GM12878 (cell line): ENCODE measurements at regions not wholly inside any gene's neighbourhood (a gene's known extent, or its start where the extent isn't known, plus 50 kb on each side); places are given as distances from the start of the nearest gene placed in this dataset.

Experiments used
- ATAC-seq: fragments of 200-7000 bp; cut with Tn5 transposase; 3 replicates; pipeline ENCODE4 v1.9.1; 2020; ENCODE audit warnings: mild to moderate bottlenecking, moderate library complexity
- BruUV-seq: library from RNA; stranded (reverse); fragments of 400-500 nt; replicated peaks from 2 replicates; lab custom pipeline; 2021; lab: Mats Ljungman, UMichigan
- CTCF ChIA-PET: fragments of 300-600 bp; sonication (Branson Sonifier 250); formaldehyde crosslinking; extraction: SDS; loops from one replicate; lab custom pipeline; 2021; ENCODE audit warnings: inconsistent platforms; lab: Yijun Ruan, JAX
- POLR2A ChIA-PET: fragments of 350-600 bp; formaldehyde crosslinking; extraction: SDS; loops from one replicate; lab custom pipeline; 2021; ENCODE audit warnings: inconsistent platforms; lab: Charles Lee
- RAD21 ChIA-PET: fragments of 300-600 bp; sonication (Branson Sonifier 250); formaldehyde crosslinking; loops from one replicate; lab custom pipeline; 2023; ENCODE audit warnings: antibody characterized with exemption; ENCODE audit not compliant: unreplicated experiment; lab: Charles Lee
- SMC1A ChIA-PET: fragments of 300-600 bp; sonication (Branson Sonifier 250); formaldehyde crosslinking; loops from one replicate; lab custom pipeline; 2023; ENCODE audit not compliant: unreplicated experiment, uncharacterized antibody; lab: Charles Lee
- DNase-seq: peaks from one replicate; pipeline ENCODE4 v3.0.0-alpha.2; 2011; ENCODE audit warnings: low read depth, low spot score
- FAIRE-seq: peaks from 3 replicates; lab custom pipeline; 2011; peaks lifted over from hg19 to GRCh38; lab: Jason Lieb, UNC
- H2AFZ ChIP-seq: 2 replicates; pipeline ENCODE4 v1.6.0; 2011; ENCODE audit warnings: low read depth, low read length, control low read depth; ENCODE audit not compliant: control insufficient read depth
- H3K27ac ChIP-seq: 2 replicates; pipeline ENCODE4 v1.5.1; 2011; ENCODE audit warnings: control low read depth; ENCODE audit not compliant: control insufficient read depth, insufficient read depth
- H3K27me3 ChIP-seq, 2 experiments: replicated peaks in 1 of 2; 2 replicates each; pipeline versions ENCODE4 v1.6.0 to v1.6.1; 2011; ENCODE audit warnings: low read length in 1 of 2; ENCODE audit not compliant: control insufficient read depth in 2 of 2, insufficient read depth in 2 of 2
- H3K36me3 ChIP-seq, 2 experiments: 2 replicates each; pipeline ENCODE4 v1.5.1; 2011; ENCODE audit warnings: low read length in 1 of 2; ENCODE audit not compliant: control insufficient read depth in 2 of 2, insufficient read depth in 2 of 2
- H3K4me1 ChIP-seq: 2 replicates; pipeline ENCODE4 v1.6.1; 2011; ENCODE audit warnings: mild to moderate bottlenecking, low read length, moderate library complexity, mixed read lengths; ENCODE audit not compliant: control insufficient read depth, insufficient read depth
- H3K4me2 ChIP-seq: 2 replicates; pipeline ENCODE4 v1.6.0; 2011; ENCODE audit warnings: control low read depth; ENCODE audit not compliant: control insufficient read depth, insufficient read depth
- H3K4me3 ChIP-seq: fragments of 200-600 bp; sonication (generic); 2 replicates; pipeline ENCODE4 v1.5.1; 2016
- H3K79me2 ChIP-seq: 2 replicates; pipeline ENCODE4 v1.6.0; 2011; ENCODE audit warnings: low read length; ENCODE audit not compliant: control insufficient read depth, insufficient read depth
- H3K9ac ChIP-seq: 2 replicates; pipeline ENCODE4 v1.8.0; 2011; ENCODE audit warnings: low read length, control low read depth, mixed read lengths; ENCODE audit not compliant: control insufficient read depth, insufficient read depth
- H3K9me3 ChIP-seq: replicated peaks from 3 replicates; pipeline ENCODE4 v1.5.1; 2011; ENCODE audit warnings: mild to moderate bottlenecking, low read length; ENCODE audit not compliant: control insufficient read depth, insufficient read depth
- H4K20me1 ChIP-seq: 2 replicates; pipeline ENCODE4 v1.6.0; 2011; ENCODE audit not compliant: control insufficient read depth, insufficient read depth
- BACH1 ChIP-seq: fragments of 450-650 bp; IDR thresholded peaks from 2 replicates; pipeline ENCODE4 v1.6.1; 2017; ENCODE audit warnings: mild to moderate bottlenecking, borderline replicate concordance
- BCLAF1 ChIP-seq: fragments of 450-650 bp; IDR thresholded peaks from 2 replicates; pipeline ENCODE4 v1.6.1; 2017; ENCODE audit warnings: antibody characterized with exemption, mild to moderate bottlenecking, moderate library complexity
- CBX3 ChIP-seq: fragments of 200-600 bp; sonication (generic); IDR thresholded peaks from 2 replicates; pipeline ENCODE4 v1.6.1; 2016; ENCODE audit warnings: low read depth, borderline replicate concordance
- CEBPB ChIP-seq, 2 experiments: fragments of 150-350 bp in 1 of 2; IDR thresholded peaks; 2 replicates each; pipeline ENCODE4 v1.6.1; 2012 to 2014; ENCODE audit warnings: low read depth in 2 of 2, low read length in 2 of 2, borderline replicate concordance in 1 of 2, inconsistent platforms in 1 of 2
- E2F4 ChIP-seq: IDR thresholded peaks from 2 replicates; pipeline ENCODE4 v1.6.1; 2012; ENCODE audit warnings: low read depth, low read length, improper control_type of control experiment
- HDAC6 ChIP-seq: fragments of 200-600 bp; sonication (generic); IDR thresholded peaks from one replicate; pipeline ENCODE4 v1.8.0; 2017; ENCODE audit warnings: antibody characterized with exemption; ENCODE audit not compliant: unreplicated experiment
- PBX3 ChIP-seq: IDR thresholded peaks from 2 replicates; pipeline ENCODE4 v1.6.1; 2011; ENCODE audit warnings: mild to moderate bottlenecking, low read depth, low read length, moderate library complexity; ENCODE audit not compliant: insufficient replicate concordance
- POLR2A ChIP-seq: IDR thresholded peaks from 2 replicates; pipeline ENCODE4 v1.6.1; 2011; ENCODE audit warnings: low read depth, mild to moderate bottlenecking, low read length
- SMAD1 ChIP-seq: fragments of 450-650 bp; IDR thresholded peaks from 2 replicates; pipeline ENCODE4 v1.6.1; 2018; ENCODE audit warnings: mild to moderate bottlenecking, low read depth; ENCODE audit not compliant: partially characterized antibody
- SPI1 ChIP-seq: IDR thresholded peaks from 2 replicates; pipeline ENCODE4 v1.6.1; 2011; ENCODE audit warnings: low read depth, mild to moderate bottlenecking, low read length, moderate library complexity, borderline replicate concordance; ENCODE audit not compliant: insufficient read depth
- STAT3 ChIP-seq: IDR thresholded peaks from 2 replicates; pipeline ENCODE4 v1.6.1; 2011; ENCODE audit warnings: low read depth, low read length, improper control_type of control experiment
- TBL1XR1 ChIP-seq: IDR thresholded peaks from 2 replicates; pipeline ENCODE4 v1.6.1; 2012; ENCODE audit warnings: low read depth, low read length, improper control_type of control experiment
- ZNF274 ChIP-seq: IDR thresholded peaks from one replicate; pipeline ENCODE4 v1.8.0; 2011; ENCODE audit not compliant: insufficient read length, insufficient read depth
- ZNF687 ChIP-seq: fragments of 450-650 bp; IDR thresholded peaks from 2 replicates; pipeline ENCODE4 v1.6.1; 2017; ENCODE audit warnings: mild to moderate bottlenecking, moderate library complexity
- WGBS: methylation state at CpG from one replicate; pipeline ENCODE4 v1.1.6; 2016; ENCODE audit warnings: low lambda C conversion rate; ENCODE audit not compliant: insufficient replicate concordance, insufficient coverage; ENCODE audit errors: missing lambda C conversion rate; 5-methylcytosine and 5-hydroxymethylcytosine counted together
- in situ Hi-C: fragments of 300-500 bp; cut with MboI; formaldehyde crosslinking; loops from 9 replicates; pipeline ENCODE4 v1.14.3; 2018; ENCODE audit warnings: mixed read lengths
- intact Hi-C: fragments of 100-400 bp; cut with micrococcal nuclease; formaldehyde crosslinking; loops from one replicate; pipeline ENCODE4 v1.14.2; 2022; ENCODE audit not compliant: unreplicated experiment

GRCh38 chr1:232105561-232105960 is 479.0 kb downstream of the DISC1 start (continued):
- TF ChIP-seq ZNF274, result no peak
- TF ChIP-seq, all 136 proteins: peak for 0

GRCh38 chr1:232101231-232101630 is 474.6 kb downstream of the DISC1 start:
- Histone ChIP-seq H3K9ac (no peak overlapping the region), H3K4me3 (no peak overlapping the region), H4K20me1 (no peaks in the 10 kb centered on the region), H3K79me2 (no peaks in the 10 kb centered on the region), H3K4me2 (no peak overlapping the region), H3K36me3 (no peaks in the 10 kb centered on the region), H3K9me3 (no peaks in the 10 kb centered on the region), H3K4me1 (no peaks in the 10 kb centered on the region), H2AFZ (no peak overlapping the region), H3K27ac (no peak overlapping the region), H3K27me3 (no peaks in the 10 kb centered on the region)
- FAIRE-seq (no peak), DNase-seq (no peak), ATAC-seq (no peak)
- BruUV-seq, result no TSS peak
- WGBS, result 35% methylated on average over 1 of the region's 1 CpG
- SMC1A ChIA-PET, result no interaction called here
- POLR2A ChIA-PET, result no interaction called here
- RAD21 ChIA-PET, result no interaction called here
- intact Hi-C loops (no loop called here), in situ Hi-C loops (no loop called here)
- CTCF ChIA-PET, result no interaction called here
- TF ChIP-seq HDAC6, result no peak
- no peak for TF ChIP-seq CBX3
- no peak for TF ChIP-seq STAT3
- no peak for TF ChIP-seq SMAD1
- TF ChIP-seq SPI1, result no peak
- TF ChIP-seq E2F4, result no peak
- no peak for TF ChIP-seq BACH1
- no peak for TF ChIP-seq CEBPB (IDR thresholded peaks at IDR 0.05; ENCODE audit: borderline replicate concordance in 1 of 2, low read depth in 2 of 2, low read length in 2 of 2)
- no peak for TF ChIP-seq POLR2A
- TF ChIP-seq PBX3, result no peak
- no peak for TF ChIP-seq BCLAF1
- no peak for TF ChIP-seq TBL1XR1
- no peak for TF ChIP-seq ZNF687
